ENCODE measurements at regions not wholly inside any gene's neighbourhood (a gene's known extent, or its start where the extent isn't known, plus 50 kb on each side); places are given as distances from the start of the nearest gene placed in this dataset.

- no peak for DNase-seq
- no peak overlapping the region for H3K4me3 ChIP-seq (ENCODE audit: low read depth, low read length)
- TF ChIP-seq, protein P1, sequence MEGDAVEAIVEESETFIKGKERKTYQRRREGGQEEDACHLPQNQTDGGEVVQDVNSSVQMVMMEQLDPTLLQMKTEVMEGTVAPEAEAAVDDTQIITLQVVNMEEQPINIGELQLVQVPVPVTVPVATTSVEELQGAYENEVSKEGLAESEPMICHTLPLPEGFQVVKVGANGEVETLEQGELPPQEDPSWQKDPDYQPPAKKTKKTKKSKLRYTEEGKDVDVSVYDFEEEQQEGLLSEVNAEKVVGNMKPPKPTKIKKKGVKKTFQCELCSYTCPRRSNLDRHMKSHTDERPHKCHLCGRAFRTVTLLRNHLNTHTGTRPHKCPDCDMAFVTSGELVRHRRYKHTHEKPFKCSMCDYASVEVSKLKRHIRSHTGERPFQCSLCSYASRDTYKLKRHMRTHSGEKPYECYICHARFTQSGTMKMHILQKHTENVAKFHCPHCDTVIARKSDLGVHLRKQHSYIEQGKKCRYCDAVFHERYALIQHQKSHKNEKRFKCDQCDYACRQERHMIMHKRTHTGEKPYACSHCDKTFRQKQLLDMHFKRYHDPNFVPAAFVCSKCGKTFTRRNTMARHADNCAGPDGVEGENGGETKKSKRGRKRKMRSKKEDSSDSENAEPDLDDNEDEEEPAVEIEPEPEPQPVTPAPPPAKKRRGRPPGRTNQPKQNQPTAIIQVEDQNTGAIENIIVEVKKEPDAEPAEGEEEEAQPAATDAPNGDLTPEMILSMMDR (IDR thresholded peaks at IDR 0.05; ENCODE audit: low read depth, low read length) = no peak
- H3K4me1 ChIP-seq = no peaks in the 10 kb centered on the region
- no peaks in the 10 kb centered on the region for H3K36me3 ChIP-seq
- no peaks in the 10 kb centered on the region for H3K27me3 ChIP-seq
- no peaks in the 10 kb centered on the region for H3K9me3 ChIP-seq
These were observed 242.2 kb downstream of the BLID start for GRCh38 chr11:121873766-121874165.

GRCh38 chr11:121872356-121872755, 243.7 kb downstream of the BLID start:
- TF ChIP-seq, protein P1 (IDR thresholded peaks at IDR 0.05; ENCODE audit: low read depth, low read length) = no peak
- H3K27me3 ChIP-seq = no peaks in the 10 kb centered on the region
- no peaks in the 10 kb centered on the region for H3K4me1 ChIP-seq
- no peaks in the 10 kb centered on the region for H3K36me3 ChIP-seq
- DNase-seq = no peak
- H3K4me3 ChIP-seq (ENCODE audit: low read depth, low read length) = no peak overlapping the region
- H3K9me3 ChIP-seq = no peaks in the 10 kb centered on the region

DNA sequence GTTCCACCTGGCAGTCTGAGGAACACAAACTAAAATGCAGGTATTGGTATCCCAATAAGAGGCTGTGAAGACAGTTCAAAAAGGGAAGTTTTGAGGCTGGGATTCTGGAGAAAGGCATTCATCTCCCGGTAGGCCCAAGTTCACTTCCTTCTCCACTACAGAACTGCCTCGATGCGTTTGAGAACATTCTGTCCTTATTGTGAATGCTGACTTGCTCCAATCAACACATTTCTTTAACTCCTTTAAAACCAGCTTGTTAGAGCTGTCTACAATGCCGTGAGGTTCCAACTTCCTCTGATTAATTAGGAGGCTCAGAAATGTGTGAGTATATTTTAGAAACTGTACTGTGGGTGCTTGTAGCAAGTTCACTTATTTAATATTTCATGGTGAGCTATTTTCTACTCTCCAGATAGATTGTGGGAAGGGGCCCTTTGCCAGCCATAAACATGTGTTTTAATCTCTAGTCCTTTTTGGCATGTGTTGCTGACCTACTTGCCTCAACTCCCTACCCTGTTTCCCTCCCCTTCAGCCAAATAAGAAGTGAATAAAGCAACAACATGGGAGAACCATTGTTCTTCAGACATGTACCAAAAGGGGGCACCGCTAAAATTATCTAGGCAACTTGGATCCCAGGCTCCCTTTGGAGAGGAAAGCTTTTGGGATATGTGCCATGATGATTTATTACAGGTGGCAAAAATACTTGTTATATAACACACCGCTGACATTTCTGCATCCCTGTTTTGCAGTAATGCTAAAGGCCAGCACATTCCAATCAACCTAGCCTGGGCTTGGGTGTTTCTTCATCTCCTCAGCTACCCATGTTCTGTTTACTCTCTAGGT, 245.6 kb downstream of the BLID start:
- no peak for DNase-seq
- H3K27me3 ChIP-seq = no peaks in the 10 kb centered on the region
- H3K4me3 ChIP-seq (ENCODE audit: low read depth, low read length) = no peak overlapping the region
- H3K4me1 ChIP-seq = no peaks in the 10 kb centered on the region
- no peaks in the 10 kb centered on the region for H3K36me3 ChIP-seq
- no peaks in the 10 kb centered on the region for H3K9me3 ChIP-seq
- TF ChIP-seq, protein P1 (IDR thresholded peaks at IDR 0.05; ENCODE audit: low read depth, low read length) = peak; percentile 22

DNA sequence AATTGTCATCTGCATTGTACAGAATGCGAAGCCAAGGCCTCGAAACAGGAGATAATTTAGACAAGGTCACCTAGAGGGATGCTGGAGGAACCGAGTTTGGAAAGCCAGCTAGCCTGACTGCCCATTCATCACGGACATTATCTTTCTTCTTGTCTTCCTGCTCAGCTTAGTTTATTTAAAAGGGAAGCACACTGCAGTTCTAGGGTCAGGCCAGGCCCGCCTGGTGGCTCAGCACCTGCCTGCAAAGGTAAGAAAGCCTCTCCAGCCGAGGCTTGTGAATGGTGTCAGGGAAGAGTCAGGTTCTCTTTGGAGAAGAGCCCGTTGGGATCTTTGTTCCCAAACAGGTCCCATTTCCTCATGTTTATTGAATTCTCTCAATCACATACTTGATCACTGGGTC, 246.5 kb downstream of the BLID start:
- Histone ChIP-seq H3K4me3 (ENCODE audit: low read depth, low read length) (no peak overlapping the region), H3K27me3 (no peaks in the 10 kb centered on the region), H3K36me3 (no peaks in the 10 kb centered on the region), H3K9me3 (no peaks in the 10 kb centered on the region), H3K4me1 (no peaks in the 10 kb centered on the region)
- no peak for DNase-seq
- TF ChIP-seq, protein P1 (IDR thresholded peaks at IDR 0.05; ENCODE audit: low read depth, low read length) = no peak

- Histone ChIP-seq H3K27me3 (no peaks in the 10 kb centered on the region), H3K36me3 (no peaks in the 10 kb centered on the region), H3K4me3 (ENCODE audit: low read depth, low read length) (no peak overlapping the region), H3K9me3 (no peaks in the 10 kb centered on the region), H3K4me1 (no peaks in the 10 kb centered on the region)
- no peak for DNase-seq
- TF ChIP-seq, protein P1 (IDR thresholded peaks at IDR 0.05; ENCODE audit: low read depth, low read length) = no peak
These were observed 249.3 kb downstream of the BLID start for GRCh38 chr11:121866754-121867153.

GRCh38 chr11:121864660-121865059, 251.4 kb downstream of the BLID start:
- Histone ChIP-seq H3K27me3 (no peaks in the 10 kb centered on the region), H3K36me3 (no peaks in the 10 kb centered on the region), H3K4me3 (ENCODE audit: low read depth, low read length) (no peak overlapping the region), H3K4me1 (no peaks in the 10 kb centered on the region), H3K9me3 (no peaks in the 10 kb centered on the region)
- no peak for DNase-seq
- TF ChIP-seq, protein P1 (IDR thresholded peaks at IDR 0.05; ENCODE audit: low read depth, low read length) = no peak
